Suppressor macrophage treated with lipopolysaccharide for 4 hours (primary cell): ENCODE measurements at regions not wholly inside any gene's neighbourhood (a gene's known extent, or its start where the extent isn't known, plus 50 kb on each side); places are given as distances from the start of the nearest gene placed in this dataset.

Experiments used
- DNase-seq: peaks from one replicate; pipeline ENCODE4 v3.0.0-alpha.2; 2020

DNA sequence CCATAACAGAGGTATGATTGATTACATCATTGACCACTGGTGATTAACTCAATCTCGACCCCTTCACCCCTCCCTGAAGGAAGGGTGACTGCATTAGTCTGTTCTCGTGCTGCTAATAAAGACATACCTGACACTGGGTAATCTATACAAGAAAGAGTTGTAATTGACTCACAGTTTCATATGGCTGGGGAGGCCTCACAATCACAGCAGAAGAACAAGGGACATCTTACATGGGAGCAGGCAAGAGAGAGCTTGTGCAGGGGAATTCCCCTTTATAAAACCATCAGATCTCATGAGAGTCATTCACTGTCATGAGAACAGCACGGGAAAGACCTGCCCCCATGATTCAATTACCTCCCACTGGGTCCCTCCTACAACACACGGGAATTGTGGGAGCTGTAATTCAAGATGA lies 55.9 kb upstream of the TMCC3 start:
- DNase-seq: peak; percentile 63

DNA sequence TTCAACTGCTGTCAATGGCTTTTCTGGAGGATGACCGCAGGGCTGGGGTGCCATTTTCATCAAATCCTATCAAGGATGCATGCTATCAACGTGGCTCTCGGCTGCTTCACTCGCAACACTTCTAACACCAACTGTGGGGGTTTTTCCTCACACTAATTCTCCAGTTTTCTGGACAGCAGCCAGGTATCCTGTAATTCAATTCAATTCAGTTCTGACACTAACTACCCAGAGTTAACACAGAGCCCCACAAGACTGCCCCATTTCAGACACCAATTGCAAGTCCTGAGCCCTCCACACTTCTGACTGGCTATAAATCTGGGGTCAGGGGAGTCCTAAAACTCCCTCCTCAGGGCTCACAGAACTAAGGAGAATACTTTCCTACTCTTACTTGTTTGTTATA lies 55.3 kb upstream of the TMCC3 start:
- no peak for DNase-seq

DNA sequence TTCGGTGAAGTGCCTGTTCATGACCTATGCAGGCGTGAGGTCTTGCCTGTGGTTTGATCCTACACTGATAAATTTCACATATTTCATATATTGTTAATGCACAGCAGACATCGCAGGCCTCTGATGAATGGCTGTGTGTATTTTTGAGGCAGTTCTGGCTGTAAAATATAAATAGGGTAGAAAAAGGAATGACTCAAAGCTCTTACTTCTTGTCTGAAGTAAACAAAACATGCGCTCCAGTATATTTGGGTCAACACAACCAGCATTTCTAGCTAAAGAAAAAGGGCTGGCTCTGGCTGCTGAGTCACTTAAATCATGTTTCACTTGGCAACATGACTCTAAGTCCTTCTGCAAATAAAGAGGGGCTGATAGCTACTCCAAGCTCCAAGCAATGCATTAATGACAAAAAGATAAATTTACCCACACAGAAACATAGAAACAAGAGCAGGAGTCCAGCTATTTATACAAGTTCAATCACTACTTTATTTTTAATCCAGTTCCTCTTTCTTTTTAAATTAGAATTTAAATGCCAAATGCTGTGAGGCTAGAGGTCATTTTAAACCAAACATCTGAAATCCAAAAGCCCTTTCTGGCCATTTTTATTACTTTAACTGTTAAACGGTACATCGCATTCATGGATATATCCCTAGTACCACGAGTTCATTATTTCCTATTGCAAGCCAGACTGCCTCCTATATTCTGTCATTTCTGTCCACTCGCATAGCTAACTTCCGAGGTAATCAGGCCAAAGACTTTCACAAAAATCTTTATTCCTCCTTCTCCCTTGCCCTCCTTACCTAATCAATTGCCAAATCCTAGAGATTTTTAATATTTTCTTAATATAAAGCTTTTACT lies 54.3 kb upstream of the TMCC3 start:
- peak; percentile 35 for DNase-seq

DNA sequence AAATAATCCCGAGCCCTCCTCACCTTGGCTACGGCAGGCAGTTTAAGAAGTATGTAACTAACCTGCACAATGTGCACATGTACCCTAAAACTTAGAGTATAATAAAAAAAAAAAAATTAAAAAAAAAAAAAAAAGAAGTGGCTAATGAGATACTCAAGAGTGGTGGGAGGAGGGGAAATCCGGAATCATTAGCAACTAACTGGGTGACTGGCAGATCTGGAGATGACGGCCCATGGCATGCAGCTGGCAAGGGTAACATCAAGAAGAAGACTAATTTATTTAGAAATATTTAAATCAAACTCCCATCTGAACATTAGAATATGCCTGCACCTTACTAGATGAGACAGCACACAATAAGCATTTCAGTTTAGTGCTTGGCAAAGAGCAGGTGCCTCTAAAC lies 52.3 kb upstream of the TMCC3 start:
- no peak for DNase-seq

DNA sequence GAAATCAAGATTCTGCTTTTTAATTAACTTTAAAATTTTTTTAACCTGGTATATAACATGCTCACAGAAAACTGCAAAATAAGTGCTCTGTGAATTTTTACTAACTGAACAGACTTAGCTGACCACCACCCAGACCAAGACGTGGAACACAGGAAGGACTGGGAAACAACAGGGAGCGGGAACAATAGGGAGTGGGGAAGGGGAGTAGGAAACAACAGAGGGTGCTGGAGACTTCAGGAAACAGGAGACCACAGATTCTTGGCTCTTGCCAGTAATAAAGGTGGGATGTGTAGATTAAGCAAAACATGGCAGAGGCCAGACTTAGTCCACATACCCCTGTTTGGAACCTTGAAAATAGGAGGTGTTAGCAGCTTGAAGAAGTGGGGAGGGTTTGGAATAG lies 51.4 kb upstream of the TMCC3 start:
- DNase-seq: no peak

DNA sequence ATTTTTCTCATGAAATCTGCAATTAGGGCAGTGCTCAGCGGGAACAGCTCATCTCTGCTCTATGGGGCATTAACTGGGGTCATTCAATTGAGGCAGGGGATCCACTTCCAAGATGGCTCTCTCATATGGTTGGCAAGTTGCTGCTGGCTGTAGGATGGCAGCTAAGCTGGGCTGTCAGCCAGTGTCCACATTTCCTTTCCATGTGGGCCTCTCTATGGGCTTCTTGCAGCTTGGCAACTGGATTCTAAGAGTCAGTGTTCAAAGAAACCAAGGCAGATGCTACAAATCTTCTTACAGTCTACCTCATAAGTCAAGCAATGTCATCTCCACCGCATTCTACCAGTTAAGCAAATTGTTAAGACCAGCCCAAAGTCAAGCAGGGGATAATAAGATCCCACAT lies 50.3 kb upstream of the TMCC3 start:
- DNase-seq: no peak
